AG20443 (cell line): ENCODE measurements at regions not wholly inside any gene's neighbourhood (a gene's known extent, or its start where the extent isn't known, plus 50 kb on each side); places are given as distances from the start of the nearest gene placed in this dataset.

ENCODE experiments used
- DNase-seq: peaks from one replicate; pipeline ENCODE4 v3.0.0; 2012; ENCODE audit warnings: low spot score, mixed read lengths

DNA sequence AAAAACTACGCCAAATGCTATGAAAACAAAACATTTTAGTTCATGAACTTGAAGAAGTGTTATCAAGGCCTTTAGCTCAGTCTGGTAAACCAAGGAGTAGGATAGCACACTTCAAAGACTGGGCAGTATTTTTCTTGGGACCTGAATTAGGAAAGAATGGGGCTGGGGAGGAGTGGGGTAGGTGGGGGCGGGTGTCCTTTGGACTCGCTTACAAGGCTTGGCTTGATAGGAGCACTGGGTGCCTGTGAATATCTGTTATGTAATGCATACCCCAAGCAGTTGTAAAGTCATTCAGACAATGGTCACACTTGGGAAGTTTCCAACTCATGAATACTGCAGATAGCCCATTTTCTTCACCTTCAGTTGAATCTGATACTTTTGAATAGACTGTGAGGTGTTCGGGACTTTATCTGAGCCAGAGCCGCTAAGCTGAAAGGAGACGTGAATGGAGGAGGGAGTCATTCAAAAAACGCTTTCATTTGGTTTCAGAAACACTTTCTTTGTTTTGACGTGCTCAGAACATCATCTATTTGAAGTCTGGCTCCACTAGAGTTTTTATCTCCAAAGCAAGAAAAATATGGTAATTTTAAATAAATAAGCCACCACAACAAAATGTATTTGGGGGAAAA, 70.1 kb upstream of the FAM204A start:
- DNase-seq = no peak

- DNase-seq = no peak
These were observed 67.2 kb upstream of the FAM204A start for GRCh38 chr10:118409295-118409694.

- DNase-seq = no peak
These were observed 66.1 kb upstream of the FAM204A start for GRCh38 chr10:118408181-118408580.

DNA sequence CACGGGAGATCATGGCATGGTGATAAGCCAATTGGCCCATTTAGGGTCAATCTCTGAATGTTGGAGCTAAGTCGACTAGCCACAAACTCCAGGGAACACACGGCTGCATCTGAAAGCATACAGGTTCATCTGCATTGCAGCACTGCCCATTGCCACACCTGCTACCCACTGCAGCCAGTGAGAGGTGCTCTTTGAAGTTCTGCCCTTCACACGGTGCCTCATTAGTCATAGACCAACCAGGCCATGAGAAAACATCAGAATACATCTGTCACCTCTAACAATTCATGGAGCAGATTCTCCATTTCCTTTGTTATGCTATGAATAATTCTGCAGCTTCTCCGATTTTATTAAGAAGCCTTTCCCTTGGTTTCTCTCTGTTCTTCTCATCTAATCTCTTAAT, 65.7 kb upstream of the FAM204A start:
- DNase-seq = no peak

DNA sequence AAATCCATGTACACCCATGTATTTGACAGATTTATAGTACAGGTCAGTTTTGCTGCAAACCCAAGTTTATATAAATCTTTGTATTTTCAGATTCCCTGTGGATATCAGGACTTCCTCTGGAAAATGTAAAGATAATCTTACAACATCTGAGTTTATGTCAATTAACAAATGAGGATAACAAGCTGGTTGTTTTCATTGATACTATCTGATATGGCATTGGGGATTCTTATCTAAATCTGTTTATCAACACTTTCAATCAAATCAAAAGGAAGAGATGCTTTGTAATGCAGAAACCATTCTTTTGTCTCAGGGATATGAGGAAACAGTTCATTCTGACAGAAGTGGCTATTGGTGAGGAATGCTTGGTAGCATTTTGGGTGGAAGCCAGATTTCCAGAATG, 64.9 kb upstream of the FAM204A start:
- DNase-seq = no peak

DNA sequence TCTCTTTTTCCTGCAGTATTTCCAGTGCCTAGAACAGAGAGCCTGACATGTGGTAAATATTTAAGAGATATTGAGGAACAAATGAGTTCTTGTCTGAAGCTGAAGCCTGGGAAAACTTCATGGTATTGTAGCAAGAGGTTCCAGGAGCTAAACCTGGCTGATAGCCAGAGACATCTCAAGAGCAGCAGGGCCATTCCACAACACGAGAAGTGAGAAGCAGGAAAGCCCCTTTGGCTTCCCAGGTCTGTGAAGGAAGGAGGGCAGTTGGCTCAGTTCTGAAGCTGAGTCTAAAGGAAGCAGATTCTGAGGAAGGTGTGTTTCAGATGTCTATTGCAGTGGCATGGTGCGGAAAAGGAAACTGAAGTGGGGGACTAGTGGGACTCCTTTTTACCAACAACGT, 63.8 kb upstream of the FAM204A start:
- no peak for DNase-seq

GRCh38 chr10:118403967-118404366, 61.8 kb upstream of the FAM204A start:
- DNase-seq = no peak

- no peak for DNase-seq
These were observed 59.6 kb upstream of the FAM204A start for GRCh38 chr10:118401708-118402193.

DNA sequence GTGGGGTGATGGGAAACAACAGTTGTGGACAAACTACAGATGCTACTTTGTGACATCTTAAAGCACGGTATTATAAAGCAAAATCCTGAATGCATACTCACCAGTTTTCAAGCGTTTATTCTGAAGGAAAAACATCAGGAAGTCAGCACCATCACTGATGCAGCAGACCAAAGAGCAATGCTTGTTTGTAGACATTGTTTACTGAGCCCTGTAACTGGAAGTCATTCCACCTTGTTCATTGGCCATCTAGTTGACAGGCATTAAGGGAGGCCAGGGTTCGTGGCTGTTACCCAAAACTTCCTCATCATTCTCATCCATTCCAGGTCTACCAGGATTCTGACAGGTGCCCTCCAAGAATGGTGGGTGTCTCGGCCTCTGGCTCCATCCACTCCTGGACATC, 55.3 kb upstream of the FAM204A start:
- DNase-seq = no peak

- no peak for DNase-seq
These were observed 53.8 kb upstream of the FAM204A start for GRCh38 chr10:118395947-118396346.

DNA sequence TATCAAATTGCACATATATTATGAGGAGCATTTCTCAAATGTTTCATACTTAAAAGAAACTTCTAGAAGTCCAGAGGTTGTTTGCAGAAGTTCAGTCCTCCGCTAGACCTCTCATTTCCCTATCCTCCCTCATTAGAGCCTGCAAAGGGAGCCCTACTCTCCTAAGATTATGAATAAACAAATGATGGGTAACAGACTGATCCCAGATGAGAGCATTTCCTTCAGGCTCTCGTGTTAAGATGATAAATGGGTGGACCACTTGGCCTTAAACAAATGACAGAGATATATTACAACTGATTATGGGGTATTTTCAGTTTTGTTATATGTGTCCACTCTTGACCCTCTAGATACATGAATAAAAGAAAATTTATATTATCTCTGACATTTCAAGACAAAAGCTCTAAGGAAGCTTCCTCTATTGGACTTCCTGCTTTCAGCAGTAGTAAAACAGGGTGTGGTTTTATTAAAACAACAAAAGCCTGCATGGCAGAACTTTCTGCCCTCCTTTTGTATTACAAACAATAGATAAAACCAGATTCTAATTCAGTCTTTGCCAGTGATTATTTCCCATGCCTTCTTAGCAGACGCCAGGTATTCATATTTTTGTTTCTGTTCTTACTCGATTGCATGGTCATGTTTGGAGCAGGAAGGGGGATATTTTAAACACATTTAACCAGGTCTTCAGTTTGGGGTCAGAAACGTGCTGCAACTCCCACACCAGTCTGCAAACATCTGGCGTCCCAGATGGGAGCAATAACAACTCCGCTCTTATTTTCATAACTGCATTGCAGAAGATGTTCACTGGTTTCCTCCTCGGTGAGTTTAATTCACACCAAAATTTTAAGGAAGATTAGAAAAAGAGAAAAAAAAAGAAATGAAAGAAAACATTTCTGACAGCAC, 52.4 kb upstream of the FAM204A start:
- DNase-seq = no peak

- DNase-seq = no peak
These were observed 50.6 kb upstream of the FAM204A start for GRCh38 chr10:118392761-118393160.
